K562 (cell line): ENCODE measurements at regions not wholly inside any gene's neighbourhood (a gene's known extent, or its start where the extent isn't known, plus 50 kb on each side); places are given as distances from the start of the nearest gene placed in this dataset.

Experiments used
- BCOR ChIP-seq: fragments of 450-650 bp; IDR thresholded peaks from 2 replicates; pipeline ENCODE4 v1.6.1; 2016
- STAT5B ChIP-seq: fragments of 250-450 bp; sonication (Bioruptor Pico); IDR thresholded peaks from 2 replicates; pipeline ENCODE4 v1.8.0; 2021; ENCODE audit warnings: mild to moderate bottlenecking, inconsistent platforms

- TF ChIP-seq BCOR (no peak), STAT5B (CRISPR knock-in tag) (no peak)
Measured at GRCh38 chr2:58756336-58756735, 515.2 kb upstream of the FANCL start.
